ENCODE measurements at regions not wholly inside any gene's neighbourhood (a gene's known extent, or its start where the extent isn't known, plus 50 kb on each side); places are given as distances from the start of the nearest gene placed in this dataset.

GRCh38 chrX:131779741-131780140, 235.9 kb downstream of the OR13H1 start:
- no TSS peak for BruUV-seq (replicated peaks)
- intact Hi-C loops (cut with micrococcal nuclease; ENCODE audit: unreplicated experiment): no loop called here
- Histone ChIP-seq H3F3A (ENCODE audit: insufficient read depth, low read depth) (no peaks in the 10 kb centered on the region), H2AFZ (no peak overlapping the region), H3K9me3 (ENCODE audit: insufficient read depth, low read depth) (no peaks in the 10 kb centered on the region), H3K36me3 (ENCODE audit: low read depth) (peaks cover 25% of the 10 kb centered on the region), H3K4me1 (replicated peaks; ENCODE audit: insufficient read depth) (no peaks in the 10 kb centered on the region), H3K79me2 (ENCODE audit: low read depth) (no peaks in the 10 kb centered on the region), H3K27me3 (ENCODE audit: insufficient read depth, low read depth) (no peaks in the 10 kb centered on the region), H3K4me2 (no peak overlapping the region), H3K4me3 (no peak overlapping the region), H3K9me2 (ENCODE audit: insufficient read depth) (no peaks in the 10 kb centered on the region), H4K20me1 (ENCODE audit: insufficient read depth) (no peaks in the 10 kb centered on the region), H3K27ac (no peak overlapping the region)
- no peak for TF ChIP-seq EZH2 (IDR thresholded peaks at IDR 0.05; ENCODE audit: low read depth)
- TF ChIP-seq CTCF (conservative IDR thresholded peaks at IDR 0.05): no peak
- ChIA-PET CTCF (no interaction called here), POLR2A (ENCODE audit: unreplicated experiment) (no interaction called here)
- DNase-seq: no peak

GRCh38 chrX:131782646-131783045, 238.8 kb downstream of the OR13H1 start:
- Histone ChIP-seq H2AFZ (no peak overlapping the region), H3K27ac (no peak overlapping the region), H3K27me3 (ENCODE audit: insufficient read depth, low read depth) (no peaks in the 10 kb centered on the region), H4K20me1 (ENCODE audit: insufficient read depth) (no peaks in the 10 kb centered on the region), H3K9me2 (ENCODE audit: insufficient read depth) (no peaks in the 10 kb centered on the region), H3K9me3 (ENCODE audit: insufficient read depth, low read depth) (no peaks in the 10 kb centered on the region), H3K4me2 (no peak overlapping the region), H3K79me2 (ENCODE audit: low read depth) (no peaks in the 10 kb centered on the region), H3K4me3 (no peak overlapping the region), H3K36me3 (ENCODE audit: low read depth) (peaks cover 9% of the 10 kb centered on the region; the same call in 1 of the 2 replicates), H3F3A (ENCODE audit: insufficient read depth, low read depth) (no peaks in the 10 kb centered on the region), H3K4me1 (replicated peaks; ENCODE audit: insufficient read depth) (no peaks in the 10 kb centered on the region)
- intact Hi-C loops (cut with micrococcal nuclease; ENCODE audit: unreplicated experiment): no loop called here
- CTCF ChIA-PET: no interaction called here
- no peak for TF ChIP-seq CTCF (conservative IDR thresholded peaks at IDR 0.05)
- DNase-seq: no peak
- POLR2A ChIA-PET (ENCODE audit: unreplicated experiment): no interaction called here
- BruUV-seq (replicated peaks): no TSS peak

GRCh38 chrX:131783555-131784308, 239.4 kb upstream of the STK26 start:
- Histone ChIP-seq H3K4me3 (no peak overlapping the region), H2AFZ (no peak overlapping the region), H3K9me2 (ENCODE audit: insufficient read depth) (no peaks in the 10 kb centered on the region), H4K20me1 (ENCODE audit: insufficient read depth) (no peaks in the 10 kb centered on the region), H3K36me3 (ENCODE audit: low read depth) (peaks cover 3% of the 10 kb centered on the region; the same call in 1 of the 2 replicates), H3K9me3 (ENCODE audit: insufficient read depth, low read depth) (no peaks in the 10 kb centered on the region), H3K79me2 (ENCODE audit: low read depth) (no peaks in the 10 kb centered on the region), H3F3A (ENCODE audit: insufficient read depth, low read depth) (no peaks in the 10 kb centered on the region), H3K27me3 (ENCODE audit: insufficient read depth, low read depth) (no peaks in the 10 kb centered on the region), H3K4me1 (replicated peaks; ENCODE audit: insufficient read depth) (no peaks in the 10 kb centered on the region), H3K4me2 (no peak overlapping the region), H3K27ac (no peak overlapping the region)
- no TSS peak for BruUV-seq (replicated peaks)
- intact Hi-C loops (cut with micrococcal nuclease; ENCODE audit: unreplicated experiment): no loop called here
- ChIA-PET CTCF (no interaction called here), POLR2A (ENCODE audit: unreplicated experiment) (no interaction called here)
- no peak for TF ChIP-seq CTCF (conservative IDR thresholded peaks at IDR 0.05)
- TF ChIP-seq EZH2 (IDR thresholded peaks at IDR 0.05; ENCODE audit: low read depth): no peak
- DNase-seq: no peak

All from PC-9 (cell line).